ENCODE measurements at regions not wholly inside any gene's neighbourhood (a gene's known extent, or its start where the extent isn't known, plus 50 kb on each side); places are given as distances from the start of the nearest gene placed in this dataset.
"Not testable (repeated sequence)": the region's sequence is repeated elsewhere in the genome, so short reads cannot be mapped to it uniquely, and the experiment has no call there.

DNA sequence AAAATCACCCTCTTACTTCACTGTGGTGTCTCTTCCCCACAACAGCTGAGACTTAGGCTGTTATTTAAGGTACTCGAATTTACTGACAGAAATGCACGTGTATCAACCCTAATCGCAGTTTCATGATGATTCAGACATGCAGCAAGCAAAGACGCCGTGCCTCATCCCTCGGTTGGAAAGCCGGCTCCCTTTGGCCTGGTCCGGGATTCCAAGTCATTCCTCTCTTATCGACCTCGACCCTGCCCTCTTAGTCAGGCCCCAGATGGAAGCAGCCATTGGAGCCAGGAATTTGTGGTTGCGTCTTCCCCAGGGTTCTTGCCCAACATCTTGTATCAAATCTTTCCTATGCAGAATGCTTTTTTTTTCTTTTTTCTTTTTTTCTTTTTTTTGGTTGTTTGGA lies 229.5 kb downstream of the GATA3 start:
- no peak for FAIRE-seq

- not testable (repeated sequence) for FAIRE-seq
Measured at GRCh38 chr10:8285970-8286369, 231.5 kb downstream of the GATA3 start.

GRCh38 chr10:8288600-8288999 lies 234.1 kb downstream of the GATA3 start:
- FAIRE-seq, result no peak

- FAIRE-seq, result no peak
Measured at GRCh38 chr10:8289186-8289924, 234.9 kb downstream of the GATA3 start.

- no peak for FAIRE-seq
Measured at GRCh38 chr10:8294779-8295178, 240.3 kb downstream of the GATA3 start.

GRCh38 chr10:8295311-8295710 lies 240.8 kb downstream of the GATA3 start:
- no peak for FAIRE-seq

GRCh38 chr10:8296090-8296733 lies 241.7 kb downstream of the GATA3 start:
- no peak for FAIRE-seq

DNA sequence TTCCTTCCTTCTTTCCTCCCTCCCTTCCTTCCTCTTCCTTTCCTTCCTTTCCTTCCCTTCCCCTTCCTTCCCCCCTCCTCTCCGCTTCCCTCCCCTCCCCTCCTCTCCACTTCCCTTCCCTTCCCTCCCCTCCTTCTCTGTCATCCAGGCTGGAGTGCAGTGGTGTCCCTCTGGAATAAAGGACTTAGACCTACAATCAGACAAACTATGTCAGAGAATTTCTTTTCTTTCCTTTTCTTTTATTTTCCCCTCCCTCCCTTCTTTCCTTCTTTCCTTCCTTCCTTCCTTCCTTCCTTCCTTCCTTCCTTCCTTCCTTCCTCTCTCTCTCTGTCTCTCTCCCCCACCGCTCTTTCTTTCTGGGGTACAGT lies 242.2 kb downstream of the GATA3 start:
- FAIRE-seq, result no peak

GRCh38 chr10:8297107-8297506 lies 242.6 kb downstream of the GATA3 start:
- no peak for FAIRE-seq

DNA sequence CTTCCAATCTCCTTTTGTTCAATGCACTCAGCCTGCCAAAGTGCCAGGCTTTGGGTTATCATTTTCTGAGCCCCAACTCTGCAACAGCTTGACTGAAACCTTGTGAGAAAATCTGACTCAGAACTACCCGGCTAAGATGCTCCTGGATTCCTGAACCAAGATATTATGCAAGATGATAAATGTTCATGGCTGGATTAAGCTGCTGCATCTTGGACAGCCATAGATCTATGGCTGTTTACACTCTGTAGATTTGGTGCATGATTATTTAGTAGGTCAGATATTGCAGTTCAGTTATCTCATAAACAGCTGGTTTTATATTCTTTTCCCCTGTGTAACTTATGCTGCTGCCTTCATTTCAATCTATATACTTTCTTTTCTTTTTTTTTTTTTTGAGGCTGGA lies 243.5 kb downstream of the GATA3 start:
- no peak for FAIRE-seq

- FAIRE-seq, result no peak
Measured at GRCh38 chr10:8298896-8299570, 244.5 kb downstream of the GATA3 start.

DNA sequence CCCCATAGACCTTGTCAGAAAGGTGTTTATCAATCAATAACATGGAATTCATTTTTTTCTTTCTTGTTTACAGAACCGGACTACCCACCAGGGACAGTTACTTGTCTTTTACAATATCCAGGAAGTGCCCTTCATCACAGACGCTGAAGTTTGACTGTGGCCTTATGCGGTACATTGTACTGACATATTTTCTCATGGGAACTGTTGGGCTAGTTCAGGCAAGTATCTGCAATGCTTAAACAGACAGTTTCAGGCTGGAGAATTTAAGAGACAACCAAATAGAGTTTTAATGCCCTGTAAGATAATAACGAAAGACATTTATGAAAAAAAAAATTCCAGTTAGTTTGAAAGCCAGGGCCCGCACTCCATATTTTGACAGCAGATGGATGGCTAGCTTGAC lies 246.4 kb downstream of the GATA3 start:
- FAIRE-seq, result no peak

GRCh38 chr10:8301333-8301732 lies 246.8 kb downstream of the GATA3 start:
- FAIRE-seq, result no peak

GRCh38 chr10:8301831-8302230 lies 247.3 kb downstream of the GATA3 start:
- FAIRE-seq, result no peak

DNA sequence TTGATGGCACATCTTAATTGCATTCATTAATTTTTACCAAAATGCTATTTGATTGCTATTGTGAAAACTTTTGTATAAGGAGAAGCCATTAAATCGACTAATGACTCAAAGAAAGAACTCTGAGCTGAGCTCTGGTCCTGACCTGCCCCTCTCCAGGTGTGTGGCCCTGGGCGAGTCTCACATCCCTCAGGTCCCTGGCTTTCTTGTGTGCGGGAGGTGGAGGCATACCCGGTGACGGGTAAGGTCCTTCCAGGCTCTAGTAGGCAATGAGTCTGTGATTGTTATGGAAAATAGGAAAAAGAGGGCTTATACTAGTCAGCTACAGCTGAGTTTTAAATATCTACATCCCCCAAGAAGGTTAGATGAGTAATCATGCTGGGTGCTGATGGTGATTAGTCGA lies 248.1 kb downstream of the GATA3 start:
- no peak for FAIRE-seq

DNA sequence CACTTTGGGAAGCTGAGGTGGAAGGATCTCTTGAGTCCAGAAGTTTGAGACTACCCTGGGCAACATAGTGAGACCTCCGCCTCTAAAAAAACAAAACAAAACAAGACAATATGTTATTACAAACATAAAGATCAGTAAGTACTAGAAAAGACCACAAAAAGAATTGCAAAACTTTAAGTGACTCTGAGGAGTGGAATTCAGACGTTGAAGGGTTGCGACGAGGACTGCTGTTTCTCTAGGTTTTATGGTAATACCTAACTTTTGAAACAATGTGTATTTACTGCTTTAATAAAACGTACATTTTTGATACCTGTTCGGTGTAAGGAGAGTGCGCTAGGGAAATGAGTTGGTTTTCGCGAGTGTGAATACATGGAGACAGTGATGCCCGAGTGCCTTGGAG lies 250.4 kb downstream of the GATA3 start:
- FAIRE-seq, result no peak

DNA sequence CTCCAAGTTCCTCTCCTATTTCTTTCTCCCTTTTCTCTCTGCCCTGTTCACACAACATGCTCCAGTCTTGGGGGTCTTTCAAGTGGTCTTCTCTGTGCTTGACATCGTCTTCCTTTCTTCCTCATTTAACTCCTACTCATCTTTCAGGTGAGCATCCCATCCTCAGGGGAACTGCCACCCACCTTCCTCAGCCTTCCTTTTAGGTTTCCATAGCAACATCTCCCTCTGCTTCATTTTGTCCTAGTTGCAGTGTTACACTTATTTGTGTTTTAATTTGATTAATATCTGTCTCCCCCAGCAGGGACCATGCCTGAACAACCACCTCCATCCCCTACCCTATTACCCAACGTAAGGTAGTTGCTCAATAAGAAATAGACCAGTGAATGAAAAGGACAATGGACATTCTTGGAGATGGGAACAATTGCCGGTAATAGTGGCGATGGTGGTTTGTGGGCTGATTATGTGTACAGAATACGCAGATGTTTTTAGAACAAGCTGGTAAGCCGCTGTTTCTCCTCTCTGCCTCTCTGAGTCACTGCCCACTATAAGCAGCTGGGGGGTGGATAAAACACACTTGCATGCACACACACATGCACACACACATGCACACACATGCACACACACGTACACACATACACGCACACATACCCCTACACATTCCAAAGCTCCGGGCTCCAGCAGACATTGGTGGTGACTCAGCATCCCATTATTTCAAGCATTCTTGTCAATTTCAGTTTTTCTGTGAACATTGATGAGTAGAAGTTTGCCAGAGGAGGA lies 251.6 kb downstream of the GATA3 start:
- FAIRE-seq, result no peak

GRCh38 chr10:8306685-8307364 lies 252.3 kb downstream of the GATA3 start:
- no peak for FAIRE-seq

GRCh38 chr10:8310930-8311329 lies 256.4 kb downstream of the GATA3 start:
- no peak for FAIRE-seq

GRCh38 chr10:8311526-8312070 lies 257.1 kb downstream of the GATA3 start:
- FAIRE-seq, result no peak

DNA sequence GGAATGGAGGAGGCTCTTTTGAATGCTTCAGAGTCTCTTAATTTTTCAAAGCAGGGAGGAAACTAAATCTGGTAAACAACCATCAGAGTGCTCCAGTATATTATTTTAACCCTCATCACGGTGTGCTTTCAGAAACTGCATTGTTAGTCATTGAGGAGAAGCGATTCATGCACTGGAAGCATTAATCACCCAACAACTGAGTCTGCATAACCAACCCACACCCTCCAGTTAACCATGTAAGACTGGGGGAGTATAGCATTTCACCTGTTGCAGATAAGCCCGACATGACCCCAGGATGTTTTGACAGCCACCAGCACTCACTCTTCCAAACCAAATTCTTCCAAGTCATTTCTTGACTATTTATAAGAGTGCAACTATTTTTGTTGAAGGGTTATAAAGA lies 257.6 kb downstream of the GATA3 start:
- FAIRE-seq, result no peak

DNA sequence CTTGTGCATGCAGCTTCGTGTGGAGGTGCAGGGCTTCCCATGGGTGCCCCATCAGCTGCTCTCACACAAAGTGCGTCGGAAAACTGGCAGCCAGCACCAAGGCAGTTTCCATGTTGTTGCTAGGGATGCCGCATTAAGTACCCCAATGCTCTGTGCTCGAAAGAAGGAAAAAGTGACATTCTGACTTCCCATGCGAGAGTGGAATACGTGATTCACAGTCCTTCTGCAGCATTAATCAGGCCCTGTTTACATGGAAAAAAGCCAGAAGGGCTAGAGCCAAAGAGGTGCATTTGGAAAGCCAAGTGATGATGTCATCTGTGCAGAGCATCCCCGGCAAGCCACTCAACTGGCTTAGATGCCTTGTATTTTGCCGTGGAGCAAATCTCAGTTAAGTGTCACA lies 258.3 kb downstream of the GATA3 start:
- no peak for FAIRE-seq

- FAIRE-seq, result no peak
Measured at GRCh38 chr10:8314486-8314885, 260.0 kb downstream of the GATA3 start.

Measured in G401.6 (cell line).